Transverse colon (tissue), 3 donors: ENCODE measurements at regions not wholly inside any gene's neighbourhood (a gene's known extent, or its start where the extent isn't known, plus 50 kb on each side); places are given as distances from the start of the nearest gene placed in this dataset.

Source experiments
- CTCF ChIP-seq, 5 experiments: fragments of 200-600 bp in 3 of 5; fragments of 450-650 bp in 2 of 5; sonication (generic) in 3 of 5; IDR thresholded peaks; 1 replicate in 2 of 5; 2 replicates in 3 of 5; pipeline ENCODE4 v1.5.1; 2016 to 2017; ENCODE audit warnings: antibody characterized with exemption in 5 of 5, inconsistent platforms in 3 of 5, mild to moderate bottlenecking in 2 of 5, moderate library complexity in 1 of 5
- POLR2A ChIP-seq: fragments of 450-650 bp; IDR thresholded peaks from one replicate; pipeline ENCODE4 v1.6.1; 2016; ENCODE audit warnings: antibody characterized with exemption, mild to moderate bottlenecking, moderate library complexity

GRCh38 chr7:69498671-69499070 lies 99.6 kb upstream of the AUTS2 start:
- TF ChIP-seq CTCF (IDR thresholded peaks at IDR 0.05) (no peak), POLR2A (no peak)
